ENCODE measurements at regions not wholly inside any gene's neighbourhood (a gene's known extent, or its start where the extent isn't known, plus 50 kb on each side); places are given as distances from the start of the nearest gene placed in this dataset.

- TF ChIP-seq CTCF (IDR thresholded peaks at IDR 0.05) = no peak
- H3K4me3 ChIP-seq (ENCODE audit: low read depth, low read length) = no peak overlapping the region
- H3K79me2 ChIP-seq = no peaks in the 10 kb centered on the region
- H3K9ac ChIP-seq = no peak overlapping the region
- no peak overlapping the region for H2AFZ ChIP-seq
- H3K4me2 ChIP-seq (ENCODE audit: low read length) = no peak overlapping the region
- no peaks in the 10 kb centered on the region for H3K9me3 ChIP-seq (ENCODE audit: control insufficient read depth, low read length)
- H3K27ac ChIP-seq = no peak overlapping the region
- no peaks in the 10 kb centered on the region for H3K27me3 ChIP-seq (ENCODE audit: control insufficient read depth, insufficient read depth, low read length)
- H3K36me3 ChIP-seq (ENCODE audit: control insufficient read depth, insufficient read depth, low read length) = no peaks in the 10 kb centered on the region
- no peaks in the 10 kb centered on the region for H3K4me1 ChIP-seq
These were observed 130.5 kb upstream of the SLC24A3 start for GRCh38 chr20:19081937-19082336.

- Histone ChIP-seq H3K27me3 (ENCODE audit: control insufficient read depth, insufficient read depth, low read length) (no peaks in the 10 kb centered on the region), H3K4me1 (no peaks in the 10 kb centered on the region), H3K27ac (no peak overlapping the region), H3K4me2 (ENCODE audit: low read length) (no peak overlapping the region), H3K79me2 (no peaks in the 10 kb centered on the region), H3K36me3 (ENCODE audit: control insufficient read depth, insufficient read depth, low read length) (no peaks in the 10 kb centered on the region), H3K4me3 (ENCODE audit: low read depth, low read length) (no peak overlapping the region), H2AFZ (no peak overlapping the region), H3K9me3 (ENCODE audit: control insufficient read depth, low read length) (no peaks in the 10 kb centered on the region), H3K9ac (no peak overlapping the region)
- no peak for TF ChIP-seq CTCF (IDR thresholded peaks at IDR 0.05)
These were observed 129.3 kb upstream of the SLC24A3 start for GRCh38 chr20:19083136-19083621.

GRCh38 chr20:19090332-19090731, 122.1 kb upstream of the SLC24A3 start:
- Histone ChIP-seq H3K9me3 (ENCODE audit: control insufficient read depth, low read length) (no peaks in the 10 kb centered on the region), H3K36me3 (ENCODE audit: control insufficient read depth, insufficient read depth, low read length) (no peaks in the 10 kb centered on the region), H3K4me3 (ENCODE audit: low read depth, low read length) (no peak overlapping the region), H3K27ac (no peak overlapping the region), H3K4me2 (ENCODE audit: low read length) (no peak overlapping the region), H3K4me1 (no peaks in the 10 kb centered on the region), H2AFZ (no peak overlapping the region), H3K79me2 (no peaks in the 10 kb centered on the region), H3K9ac (no peak overlapping the region), H3K27me3 (ENCODE audit: control insufficient read depth, insufficient read depth, low read length) (no peaks in the 10 kb centered on the region)
- TF ChIP-seq CTCF (IDR thresholded peaks at IDR 0.05) = no peak

- peak overlapping the region; percentile 24 for H2AFZ ChIP-seq
- H3K4me1 ChIP-seq = peaks cover 7% of the 10 kb centered on the region
- TF ChIP-seq CTCF (IDR thresholded peaks at IDR 0.05) = no peak
- H3K9ac ChIP-seq = no peak overlapping the region
- H3K79me2 ChIP-seq = no peaks in the 10 kb centered on the region
- H3K27me3 ChIP-seq (ENCODE audit: control insufficient read depth, insufficient read depth, low read length) = no peaks in the 10 kb centered on the region
- H3K4me2 ChIP-seq (ENCODE audit: low read length) = no peak overlapping the region
- peak overlapping the region; percentile 1 for H3K27ac ChIP-seq
- H3K9me3 ChIP-seq (ENCODE audit: control insufficient read depth, low read length) = no peaks in the 10 kb centered on the region
- H3K4me3 ChIP-seq (ENCODE audit: low read depth, low read length) = no peak overlapping the region
- H3K36me3 ChIP-seq (ENCODE audit: control insufficient read depth, insufficient read depth, low read length) = no peaks in the 10 kb centered on the region
These were observed 117.4 kb upstream of the SLC24A3 start for GRCh38 chr20:19094959-19095541.

GRCh38 chr20:19095762-19096161, 116.7 kb upstream of the SLC24A3 start:
- no peak overlapping the region for H3K9ac ChIP-seq
- no peaks in the 10 kb centered on the region for H3K27me3 ChIP-seq (ENCODE audit: control insufficient read depth, insufficient read depth, low read length)
- H3K4me3 ChIP-seq (ENCODE audit: low read depth, low read length) = no peak overlapping the region
- H3K4me2 ChIP-seq (ENCODE audit: low read length) = no peak overlapping the region
- H2AFZ ChIP-seq = peak overlapping the region; percentile 24
- H3K36me3 ChIP-seq (ENCODE audit: control insufficient read depth, insufficient read depth, low read length) = no peaks in the 10 kb centered on the region
- no peaks in the 10 kb centered on the region for H3K79me2 ChIP-seq
- H3K9me3 ChIP-seq (ENCODE audit: control insufficient read depth, low read length) = no peaks in the 10 kb centered on the region
- TF ChIP-seq CTCF (IDR thresholded peaks at IDR 0.05) = peak; percentile 11
- H3K4me1 ChIP-seq = peaks cover 7% of the 10 kb centered on the region
- H3K27ac ChIP-seq = peak overlapping the region; percentile 1
